ENCODE measurements at regions not wholly inside any gene's neighbourhood (a gene's known extent, or its start where the extent isn't known, plus 50 kb on each side); places are given as distances from the start of the nearest gene placed in this dataset.

GRCh38 chr9:31030741-31031202, 1353.7 kb upstream of the ACO1 start:
- FAIRE-seq = no peak
- H3K79me2 ChIP-seq (ENCODE audit: control insufficient read depth, insufficient read depth, low read length) = no peaks in the 10 kb centered on the region
- H3K4me1 ChIP-seq (ENCODE audit: control insufficient read depth, extremely low read depth, insufficient read depth, low read length) = no peaks in the 10 kb centered on the region
- no peaks in the 10 kb centered on the region for H3K9me3 ChIP-seq (ENCODE audit: control insufficient read depth, low read depth, low read length)
- no peaks in the 10 kb centered on the region for H3K9me1 ChIP-seq (ENCODE audit: control insufficient read depth, extremely low read depth, insufficient read depth, low read length)
- peak overlapping the region; percentile 59 for H2AFZ ChIP-seq (ENCODE audit: control insufficient read depth, low read length)
- no peak overlapping the region for H3K4me2 ChIP-seq (ENCODE audit: control insufficient read depth, extremely low read depth, insufficient read depth, low read depth, low read length)
- TF ChIP-seq EZH2 (IDR thresholded peaks at IDR 0.05; ENCODE audit: low read length) (no peak), CTCF (optimal IDR thresholded peaks at IDR 0.05 in 1 of 3, IDR thresholded peaks at IDR 0.05 in 1 of 3, conservative IDR thresholded peaks at IDR 0.05 in 1 of 3; ENCODE audit: extremely low read depth in 1 of 3, insufficient read depth in 2 of 3, low read length in 3 of 3) (no peak)
- no peaks in the 10 kb centered on the region for H4K20me1 ChIP-seq (ENCODE audit: control insufficient read depth, extremely low read depth, insufficient read depth, low read length)
- no peak overlapping the region for H3K27ac ChIP-seq (ENCODE audit: control insufficient read depth, insufficient read depth, low read length)
- H3K27me3 ChIP-seq (ENCODE audit: control insufficient read depth, extremely low read depth, insufficient read depth, low read length) = no peaks in the 10 kb centered on the region
- peak overlapping the region in 1 of 3 experiments; percentile 37 for H3K4me3 ChIP-seq (ENCODE audit: control insufficient read depth in 2 of 3, extremely low read depth in 1 of 3, insufficient read depth in 2 of 3, low read depth in 1 of 3, low read length in 3 of 3)
- no peak overlapping the region for H3K9ac ChIP-seq (ENCODE audit: control insufficient read depth, extremely low read depth, insufficient read depth, low read length)
- dilution Hi-C loops (cut with MboI; ENCODE audit: extremely low pct_ligation_motif_present, low sequenced_read_pairs) = no loop called here
- DNase-seq (ENCODE audit: low read depth, low spot score) = no peak
- no peaks in the 10 kb centered on the region for H3K36me3 ChIP-seq (ENCODE audit: control insufficient read depth in 2 of 2, extremely low read depth in 1 of 2, insufficient read depth in 2 of 2, low read length in 2 of 2)

GRCh38 chr9:31032206-31032605, 1352.2 kb upstream of the ACO1 start:
- dilution Hi-C loops (cut with MboI; ENCODE audit: extremely low pct_ligation_motif_present, low sequenced_read_pairs) = no loop called here
- Histone ChIP-seq H3K36me3 (ENCODE audit: control insufficient read depth in 2 of 2, extremely low read depth in 1 of 2, insufficient read depth in 2 of 2, low read length in 2 of 2) (no peaks in the 10 kb centered on the region), H3K4me1 (ENCODE audit: control insufficient read depth, extremely low read depth, insufficient read depth, low read length) (no peaks in the 10 kb centered on the region), H4K20me1 (ENCODE audit: control insufficient read depth, extremely low read depth, insufficient read depth, low read length) (no peaks in the 10 kb centered on the region), H3K9me1 (ENCODE audit: control insufficient read depth, extremely low read depth, insufficient read depth, low read length) (no peaks in the 10 kb centered on the region), H3K9ac (ENCODE audit: control insufficient read depth, extremely low read depth, insufficient read depth, low read length) (no peak overlapping the region), H2AFZ (ENCODE audit: control insufficient read depth, low read length) (no peak overlapping the region), H3K79me2 (ENCODE audit: control insufficient read depth, insufficient read depth, low read length) (no peaks in the 10 kb centered on the region), H3K27ac (ENCODE audit: control insufficient read depth, insufficient read depth, low read length) (no peak overlapping the region), H3K4me3 (ENCODE audit: control insufficient read depth in 2 of 3, extremely low read depth in 1 of 3, insufficient read depth in 2 of 3, low read depth in 1 of 3, low read length in 3 of 3) (no peak overlapping the region), H3K4me2 (ENCODE audit: control insufficient read depth, extremely low read depth, insufficient read depth, low read depth, low read length) (no peak overlapping the region), H3K9me3 (ENCODE audit: control insufficient read depth, low read depth, low read length) (no peaks in the 10 kb centered on the region), H3K27me3 (ENCODE audit: control insufficient read depth, extremely low read depth, insufficient read depth, low read length) (no peaks in the 10 kb centered on the region)
- DNase-seq (ENCODE audit: low read depth, low spot score) (no peak), FAIRE-seq (no peak)
- no peak for TF ChIP-seq EZH2 (IDR thresholded peaks at IDR 0.05; ENCODE audit: low read length)
- TF ChIP-seq CTCF (optimal IDR thresholded peaks at IDR 0.05 in 1 of 3, IDR thresholded peaks at IDR 0.05 in 1 of 3, conservative IDR thresholded peaks at IDR 0.05 in 1 of 3; ENCODE audit: extremely low read depth in 1 of 3, insufficient read depth in 2 of 3, low read length in 3 of 3) = no peak

Data from keratinocyte (primary cell).